GM10248 (cell line): ENCODE measurements at regions not wholly inside any gene's neighbourhood (a gene's known extent, or its start where the extent isn't known, plus 50 kb on each side); places are given as distances from the start of the nearest gene placed in this dataset.
"Not testable (repeated sequence)": the region's sequence is repeated elsewhere in the genome, so short reads cannot be mapped to it uniquely, and the experiment has no call there.

ENCODE experiments used
- CTCF ChIA-PET: fragments of 300-600 bp; sonication (Branson Sonifier 250); formaldehyde crosslinking; extraction: SDS; loops from one replicate; lab custom pipeline; 2021; ENCODE audit warnings: antibody characterized with exemption; lab: Yijun Ruan, JAX
- POLR2A ChIA-PET: fragments of 350-650 bp; sonication (Branson Sonifier 250); formaldehyde crosslinking; extraction: SDS; loops from one replicate; lab custom pipeline; 2020; ENCODE audit warnings: antibody characterized with exemption; lab: Yijun Ruan, JAX
- DNase-seq: peaks from one replicate; pipeline ENCODE4 v3.0.0; 2012; ENCODE audit errors: extremely low spot score
- TF ChIP-seq, protein P1 (sequence below): IDR thresholded peaks from 2 replicates; pipeline ENCODE4 v1.5.1; 2012; ENCODE audit warnings: mild to moderate bottlenecking, low read depth; ENCODE audit errors: extremely low read depth, missing control alignments, control extremely low read depth

DNA sequence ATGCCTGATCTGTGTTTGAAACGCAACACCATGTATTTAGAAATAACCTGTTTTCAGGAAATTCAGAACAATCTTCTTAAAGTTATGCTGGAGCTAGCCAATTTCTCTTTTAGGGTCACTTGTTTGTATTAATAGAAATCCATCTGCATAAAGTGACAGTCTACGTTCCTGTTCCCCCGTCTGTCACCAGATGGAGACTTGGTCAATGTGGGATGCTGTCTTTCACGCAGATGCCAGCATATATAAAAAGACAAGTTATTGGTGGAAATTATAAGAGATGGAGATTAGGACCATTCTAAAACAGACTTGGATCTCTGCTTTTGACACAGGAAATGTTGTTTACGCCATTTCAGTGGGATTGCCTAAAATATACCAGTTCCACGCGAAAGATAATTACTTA, 162.5 kb upstream of the STMND1 start:
- DNase-seq = no peak
- ChIA-PET POLR2A (no interaction called here), CTCF (interaction anchor here (0.6 to 2.0 kb wide), 2 partner anchors 11 to 24 kb away, joined by 3 to 10 read pairs; no protein-coding TSS in a partner anchor)
- TF ChIP-seq, protein P1, sequence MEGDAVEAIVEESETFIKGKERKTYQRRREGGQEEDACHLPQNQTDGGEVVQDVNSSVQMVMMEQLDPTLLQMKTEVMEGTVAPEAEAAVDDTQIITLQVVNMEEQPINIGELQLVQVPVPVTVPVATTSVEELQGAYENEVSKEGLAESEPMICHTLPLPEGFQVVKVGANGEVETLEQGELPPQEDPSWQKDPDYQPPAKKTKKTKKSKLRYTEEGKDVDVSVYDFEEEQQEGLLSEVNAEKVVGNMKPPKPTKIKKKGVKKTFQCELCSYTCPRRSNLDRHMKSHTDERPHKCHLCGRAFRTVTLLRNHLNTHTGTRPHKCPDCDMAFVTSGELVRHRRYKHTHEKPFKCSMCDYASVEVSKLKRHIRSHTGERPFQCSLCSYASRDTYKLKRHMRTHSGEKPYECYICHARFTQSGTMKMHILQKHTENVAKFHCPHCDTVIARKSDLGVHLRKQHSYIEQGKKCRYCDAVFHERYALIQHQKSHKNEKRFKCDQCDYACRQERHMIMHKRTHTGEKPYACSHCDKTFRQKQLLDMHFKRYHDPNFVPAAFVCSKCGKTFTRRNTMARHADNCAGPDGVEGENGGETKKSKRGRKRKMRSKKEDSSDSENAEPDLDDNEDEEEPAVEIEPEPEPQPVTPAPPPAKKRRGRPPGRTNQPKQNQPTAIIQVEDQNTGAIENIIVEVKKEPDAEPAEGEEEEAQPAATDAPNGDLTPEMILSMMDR = no peak

GRCh38 chr6:16936893-16937292, 165.0 kb upstream of the STMND1 start:
- TF ChIP-seq, protein P1 = no peak
- POLR2A ChIA-PET = no interaction called here
- DNase-seq = no peak
- CTCF ChIA-PET = no interaction called here

DNA sequence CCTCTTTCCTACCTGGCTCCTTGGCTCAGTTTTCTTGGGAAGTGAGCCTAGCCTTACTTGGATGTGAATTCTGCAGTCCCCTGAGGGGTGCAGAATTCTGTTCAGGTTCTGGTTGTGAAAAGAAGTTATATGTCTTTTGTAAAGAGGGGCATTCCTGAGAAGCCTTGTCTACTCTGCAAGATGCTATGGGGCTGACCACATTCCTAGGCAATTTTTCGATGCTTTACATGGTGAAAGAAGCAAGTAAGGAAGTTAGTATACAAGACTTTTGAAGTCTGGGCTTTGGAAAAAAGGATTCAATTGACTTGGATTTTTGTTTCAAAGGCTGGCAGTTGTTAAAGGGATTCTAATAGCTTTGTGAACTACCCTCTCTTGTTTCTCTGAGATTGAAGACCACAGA, 167.9 kb upstream of the STMND1 start:
- POLR2A ChIA-PET = no interaction called here
- DNase-seq = no peak
- CTCF ChIA-PET = interaction anchor here (1.2 to 1.8 kb wide), 2 partner anchors 10 to 12 kb away, joined by 3 to 4 read pairs; no protein-coding TSS in a partner anchor
- TF ChIP-seq, protein P1 = no peak

DNA sequence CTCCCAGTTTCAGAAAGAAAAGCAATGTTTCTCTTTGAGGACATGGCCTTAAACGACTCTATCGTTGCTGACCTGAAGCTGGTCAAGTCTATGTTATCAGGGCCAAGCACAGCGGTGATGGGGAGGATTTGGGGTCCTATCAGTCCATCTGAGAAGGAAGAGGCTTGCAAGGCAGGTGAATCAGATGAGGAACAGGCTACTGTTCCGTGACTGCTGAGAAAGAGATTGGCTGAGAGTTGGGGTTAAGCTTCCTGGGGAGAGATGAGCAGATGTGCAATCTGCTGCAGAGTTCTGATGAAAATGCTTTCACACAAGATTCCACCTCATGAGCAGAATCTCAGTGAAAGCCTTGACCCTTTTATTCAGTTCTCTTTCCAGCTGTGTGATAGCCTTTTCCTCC, 168.3 kb upstream of the STMND1 start:
- POLR2A ChIA-PET = no interaction called here
- TF ChIP-seq, protein P1 = no peak
- no peak for DNase-seq
- CTCF ChIA-PET = interaction anchor here (1.2 to 1.8 kb wide), 2 partner anchors 10 to 12 kb away, joined by 3 to 4 read pairs; no protein-coding TSS in a partner anchor

DNA sequence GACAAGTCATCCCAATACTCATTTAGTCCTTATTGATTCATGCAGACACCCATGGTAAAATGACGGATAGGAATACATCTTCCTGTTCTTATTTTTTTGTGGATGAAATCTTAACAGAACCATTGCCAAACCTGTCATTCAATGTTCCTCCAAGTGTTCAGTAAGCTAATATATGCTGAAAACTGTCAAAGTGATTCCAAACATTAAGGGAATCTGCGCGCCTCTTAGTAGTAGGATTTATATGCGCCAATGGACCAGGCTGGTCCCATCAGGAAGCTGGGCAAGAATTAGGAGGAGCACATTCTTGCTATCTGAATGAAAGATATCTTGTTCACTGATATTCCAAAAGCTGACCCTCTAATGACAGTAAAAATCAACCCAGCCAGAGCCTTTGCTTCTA, 168.9 kb upstream of the STMND1 start:
- ChIA-PET POLR2A (no interaction called here), CTCF (interaction anchor here (1.2 to 1.3 kb wide), 2 partner anchors 9 to 29 kb away, joined by 3 to 4 read pairs; no protein-coding TSS in a partner anchor)
- no peak for DNase-seq
- TF ChIP-seq, protein P1 = no peak

- DNase-seq, POLR2A ChIA-PET: not testable (repeated sequence)
- CTCF ChIA-PET = interaction anchor here (1.3 kb wide), 1 partner anchor 8 kb away, joined by 3 read pairs; no protein-coding TSS in a partner anchor
Observed at GRCh38 chr6:16931079-16931478, 169.8 kb upstream of the ATXN1 start.

DNA sequence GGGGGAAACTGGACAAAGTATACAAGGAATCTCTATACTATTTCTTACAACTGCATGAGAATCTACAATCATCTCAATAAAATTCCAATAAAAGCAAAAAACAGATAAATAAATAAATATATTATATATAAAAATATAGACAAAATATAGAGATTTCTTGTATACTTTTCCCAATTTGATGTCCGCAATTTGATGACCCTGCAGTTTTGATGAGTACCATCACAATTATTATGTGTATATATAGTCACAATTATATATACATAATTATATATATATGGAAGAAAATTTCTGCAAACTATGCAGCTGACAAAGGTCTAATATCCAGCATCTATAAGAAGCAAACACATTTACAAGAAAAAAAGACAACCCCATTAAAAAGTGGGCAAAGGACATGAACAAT, 169.2 kb upstream of the ATXN1 start:
- ChIA-PET POLR2A (no interaction called here), CTCF (interaction anchor here (1.9 kb wide), 1 partner anchor 25 kb away, joined by 5 read pairs; no protein-coding TSS in a partner anchor)
- DNase-seq = no peak
- TF ChIP-seq, protein P1 = no peak
